ENCODE measurements at regions not wholly inside any gene's neighbourhood (a gene's known extent, or its start where the extent isn't known, plus 50 kb on each side); places are given as distances from the start of the nearest gene placed in this dataset.

GRCh38 chr4:130511776-130512175 lies 1415.8 kb downstream of the C4orf33 start:
- TF ChIP-seq CTCF (conservative IDR thresholded peaks at IDR 0.05; ENCODE audit: low read depth, low read length) (no peak), EZH2 (IDR thresholded peaks at IDR 0.05; ENCODE audit: borderline replicate concordance, low read depth, low read length, poor library complexity, severe bottlenecking) (no peak)

Data from A673 (cell line).